HepG2 (cell line): ENCODE measurements at regions not wholly inside any gene's neighbourhood (a gene's known extent, or its start where the extent isn't known, plus 50 kb on each side); places are given as distances from the start of the nearest gene placed in this dataset.

ENCODE experiments used
- ATAC-seq: fragments of 200-7000 bp; cut with Tn5 transposase; 3 replicates; pipeline ENCODE4 v1.9.1; 2020; ENCODE audit warnings: mild to moderate bottlenecking, moderate library complexity
- BruUV-seq: library from RNA; stranded (reverse); fragments of 400-500 nt; replicated peaks from 2 replicates; lab custom pipeline; 2021; lab: Mats Ljungman, UMichigan
- CTCF ChIA-PET: fragments of 300-600 bp; formaldehyde crosslinking; extraction: SDS; loops from one replicate; lab custom pipeline; 2021; ENCODE audit warnings: low total read pairs, inconsistent platforms, low intra/inter-chr PET ratio; lab: Yijun Ruan, JAX
- POLR2A ChIA-PET: fragments of 350-600 bp; sonication (Branson Sonifier 250); formaldehyde crosslinking; loops from one replicate; lab custom pipeline; 2020; ENCODE audit warnings: antibody characterized with exemption, inconsistent platforms; lab: Yijun Ruan, JAX
- DNase-seq: peaks from one replicate; pipeline ENCODE4 v3.0.0-alpha.2; 2015; ENCODE audit warnings: low spot score
- FAIRE-seq: peaks from 3 replicates; lab custom pipeline; 2011; peaks lifted over from hg19 to GRCh38; lab: Jason Lieb, UNC
- H2AFZ ChIP-seq: one replicate; pipeline ENCODE4 v1.6.1; 2011; ENCODE audit warnings: low read length, inconsistent platforms
- H3K27ac ChIP-seq: fragments of 300-600 bp; 3 replicates; pipeline ENCODE4 v1.8.0; 2011; ENCODE audit warnings: mixed run types, mild to moderate bottlenecking, mixed read lengths, low read length, inconsistent platforms; ENCODE audit not compliant: insufficient read depth; ENCODE audit errors: extremely low read length
- H3K27me3 ChIP-seq, 2 experiments: fragments of 200-600 bp in 1 of 2; 2 replicates in 1 of 2; 3 replicates in 1 of 2; pipeline versions ENCODE4 v1.6.0 to v1.8.0; 2011; ENCODE audit warnings: low read length in 2 of 2, mild to moderate bottlenecking in 2 of 2, moderate library complexity in 2 of 2, inconsistent platforms in 1 of 2; ENCODE audit not compliant: insufficient read depth in 2 of 2, control insufficient read depth in 1 of 2
- H3K36me3 ChIP-seq, 2 experiments: fragments of 200-600 bp in 1 of 2; replicated peaks in 1 of 2; 2 replicates in 1 of 2; 3 replicates in 1 of 2; pipeline versions ENCODE4 v1.5.1 to v1.8.0; 2011; ENCODE audit warnings: low read length in 2 of 2, inconsistent platforms in 1 of 2; ENCODE audit not compliant: insufficient read depth in 2 of 2, control insufficient read depth in 1 of 2
- H3K4me1 ChIP-seq: 2 replicates; pipeline ENCODE4 v1.5.1; 2012; ENCODE audit warnings: low read length, inconsistent platforms; ENCODE audit not compliant: insufficient read depth
- H3K4me2 ChIP-seq: 2 replicates; pipeline ENCODE4 v1.6.0; 2011; ENCODE audit warnings: low read depth, low read length, inconsistent platforms
- H3K4me3 ChIP-seq, 3 experiments: fragments of 200-600 bp in 1 of 3; sonication (generic), shearing (Covaris generic) in 1 of 3; replicated peaks in 1 of 3; 2 replicates each; pipeline ENCODE4 v1.5.1; 2011 to 2016; ENCODE audit warnings: low read length in 3 of 3, inconsistent platforms in 2 of 3, low read depth in 2 of 3, mild to moderate bottlenecking in 2 of 3, control low read depth in 1 of 3, mixed read lengths in 1 of 3; ENCODE audit not compliant: insufficient read depth in 1 of 3
- H3K79me2 ChIP-seq: one replicate; pipeline ENCODE4 v1.6.1; 2011; ENCODE audit warnings: low read length, inconsistent platforms; ENCODE audit not compliant: insufficient read depth
- H3K9ac ChIP-seq: 2 replicates; pipeline ENCODE4 v1.6.0; 2011; ENCODE audit warnings: mild to moderate bottlenecking, low read depth, low read length, inconsistent platforms; ENCODE audit not compliant: insufficient read depth
- H3K9me3 ChIP-seq: 2 replicates; pipeline ENCODE4 v1.5.1; 2012; ENCODE audit warnings: mild to moderate bottlenecking, low read length
- H4K20me1 ChIP-seq: 2 replicates; pipeline ENCODE4 v1.6.0; 2011; ENCODE audit warnings: inconsistent platforms, mild to moderate bottlenecking, low read length, moderate library complexity; ENCODE audit not compliant: insufficient read depth
- AHDC1 ChIP-seq: sonication (generic); formaldehyde crosslinking; IDR thresholded peaks from 2 replicates; pipeline ENCODE4 v1.5.1; 2020; ENCODE audit warnings: mild to moderate bottlenecking, missing genetic modification reagents, borderline replicate concordance
- ETV6 ChIP-seq: sonication (generic); formaldehyde crosslinking; conservative IDR thresholded peaks from 2 replicates; pipeline ENCODE4 v1.4.0; 2020; ENCODE audit warnings: missing genetic modification reagents
- MTA3 ChIP-seq: sonication (generic); formaldehyde crosslinking; IDR thresholded peaks from 2 replicates; pipeline ENCODE4 v1.4.0; 2020; ENCODE audit warnings: missing genetic modification reagents
- SNAPC2 ChIP-seq: sonication (generic); formaldehyde crosslinking; IDR thresholded peaks from 2 replicates; pipeline ENCODE4 v1.8.1; 2022; ENCODE audit warnings: mild to moderate bottlenecking, missing genetic modification reagents
- TBL1XR1 ChIP-seq: fragments of 150-350 bp; IDR thresholded peaks from 2 replicates; pipeline ENCODE4 v1.6.1; 2014; ENCODE audit warnings: borderline replicate concordance, low read length; ENCODE audit not compliant: partially characterized antibody
- TGIF2 ChIP-seq: IDR thresholded peaks from 2 replicates; pipeline ENCODE4 v1.6.1; 2016; ENCODE audit warnings: control low read depth, missing compliant biosample characterization
- ZNF343 ChIP-seq: sonication (generic); formaldehyde crosslinking; IDR thresholded peaks from 2 replicates; pipeline ENCODE4 v1.4.0; 2020; ENCODE audit warnings: mild to moderate bottlenecking, missing genetic modification reagents
- ZNF768 ChIP-seq: sonication (generic); formaldehyde crosslinking; IDR thresholded peaks from 2 replicates; pipeline ENCODE4 v1.4.0; 2020; ENCODE audit warnings: missing genetic modification reagents
- WGBS: methylation state at CpG from one replicate; pipeline ENCODE4 v1.1.6; 2017; ENCODE audit warnings: low lambda C conversion rate; 5-methylcytosine and 5-hydroxymethylcytosine counted together
- in situ Hi-C: cut with HindIII; loops from 2 replicates; pipeline ENCODE4 v1.10.0; 2017; ENCODE audit warnings: low pct_unique_long_range_greater_than_20kb; ENCODE audit not compliant: extremely low pct_ligation_motif_present
- intact Hi-C: fragments of 100-400 bp; cut with micrococcal nuclease; formaldehyde crosslinking; loops from one replicate; pipeline ENCODE4 v1.10.0; 2022; ENCODE audit not compliant: unreplicated experiment
- TF ChIP-seq, protein P1 (sequence below): sonication (generic); formaldehyde crosslinking; IDR thresholded peaks from 2 replicates; pipeline ENCODE4 v1.5.0; 2020; ENCODE audit warnings: missing genetic modification reagents, mild to moderate bottlenecking, borderline replicate concordance

- no TSS peak for BruUV-seq
- Histone ChIP-seq H2AFZ (no peak overlapping the region), H3K4me1 (no peaks in the 10 kb centered on the region), H3K4me2 (no peak overlapping the region), H4K20me1 (no peaks in the 10 kb centered on the region), H3K9ac (no peak overlapping the region), H3K9me3 (0 out of 2 replicates have a peak, but pooled peaks cover 9% of the 10 kb centered on the region), H3K27ac (no peak overlapping the region), H3K4me3 (no peak overlapping the region), H3K36me3 (no peaks in the 10 kb centered on the region), H3K27me3 (no peaks in the 10 kb centered on the region), H3K79me2 (no peaks in the 10 kb centered on the region)
- ChIA-PET POLR2A (no interaction called here), CTCF (no interaction called here)
- no peak for ATAC-seq
- intact Hi-C loops = no loop called here
- in situ Hi-C loops = no loop called here
- 13% methylated on average over 2 of the region's 2 CpGs for WGBS
- DNase-seq = no peak
- no peak for FAIRE-seq
- TF ChIP-seq TBL1XR1 = no peak
- no peak for TF ChIP-seq SNAPC2 (CRISPR knock-in tag)
- no peak for TF ChIP-seq MTA3 (CRISPR knock-in tag)
- no peak for TF ChIP-seq ETV6 (CRISPR knock-in tag)
Measured at GRCh38 chr10:109065821-109066220, 857.5 kb downstream of the XPNPEP1 start.

DNA sequence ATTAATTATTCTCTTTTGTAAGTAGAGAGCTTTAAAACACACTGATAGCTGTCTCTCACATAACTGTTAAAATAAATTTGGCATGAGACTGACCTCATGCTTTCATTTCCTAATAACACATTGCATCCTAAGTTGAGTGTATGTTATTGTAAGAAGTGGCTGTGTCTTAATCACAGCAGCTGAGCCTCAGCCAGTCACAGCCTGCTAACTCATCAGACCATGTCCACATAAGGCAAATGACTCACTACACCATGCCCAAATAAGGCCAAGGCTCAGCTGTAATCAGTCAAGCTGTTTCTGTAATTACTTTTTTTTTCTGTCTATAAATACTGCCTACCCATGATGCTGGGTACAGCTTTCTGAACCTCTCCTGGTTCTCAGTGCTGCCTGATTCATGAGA is 860.9 kb downstream of the XPNPEP1 start:
- DNase-seq (no peak), FAIRE-seq (no peak), ATAC-seq (no peak)
- no peaks in the 10 kb centered on the region for H4K20me1 ChIP-seq
- H3K36me3 ChIP-seq = no peaks in the 10 kb centered on the region
- no peak overlapping the region for H2AFZ ChIP-seq
- H3K9me3 ChIP-seq = 0 out of 2 replicates have a peak, but pooled peaks cover 5% of the 10 kb centered on the region
- intact Hi-C loops (no loop called here), in situ Hi-C loops (no loop called here)
- POLR2A ChIA-PET = no interaction called here
- H3K27ac ChIP-seq = no peak overlapping the region
- CTCF ChIA-PET = no interaction called here
- no peaks in the 10 kb centered on the region for H3K4me1 ChIP-seq
- H3K27me3 ChIP-seq = no peaks in the 10 kb centered on the region
- no peak overlapping the region for H3K9ac ChIP-seq
- no peak overlapping the region for H3K4me2 ChIP-seq
- H3K79me2 ChIP-seq = no peaks in the 10 kb centered on the region
- TF ChIP-seq TGIF2 (no peak), ZNF768 (CRISPR knock-in tag) (no peak), ZNF343 (no peak), AHDC1 (CRISPR knock-in tag) (no peak)
- TF ChIP-seq, protein P1, sequence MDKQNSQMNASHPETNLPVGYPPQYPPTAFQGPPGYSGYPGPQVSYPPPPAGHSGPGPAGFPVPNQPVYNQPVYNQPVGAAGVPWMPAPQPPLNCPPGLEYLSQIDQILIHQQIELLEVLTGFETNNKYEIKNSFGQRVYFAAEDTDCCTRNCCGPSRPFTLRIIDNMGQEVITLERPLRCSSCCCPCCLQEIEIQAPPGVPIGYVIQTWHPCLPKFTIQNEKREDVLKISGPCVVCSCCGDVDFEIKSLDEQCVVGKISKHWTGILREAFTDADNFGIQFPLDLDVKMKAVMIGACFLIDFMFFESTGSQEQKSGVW (CRISPR knock-in tag) = no peak
- no peak overlapping the region for H3K4me3 ChIP-seq
- no TSS peak for BruUV-seq
